Activated naive CD4-positive, alpha-beta T cell treated with anti-CD3 and anti-CD28 coated beads, Interleukin-2, amount 50 U/mL, for 72 hours (primary cell): ENCODE measurements at regions not wholly inside any gene's neighbourhood (a gene's known extent, or its start where the extent isn't known, plus 50 kb on each side); places are given as distances from the start of the nearest gene placed in this dataset.
"Not testable (repeated sequence)": the region's sequence is repeated elsewhere in the genome, so short reads cannot be mapped to it uniquely, and the experiment has no call there.

Experiments used
- ATAC-seq, 2 donors: fragments of 150-1000 bp; cut with Tn5 transposase; 2 replicates each; pipeline ENCODE4 v1.10.0; 2021; ENCODE audit warnings: mild to moderate bottlenecking in 2 of 2, moderate library complexity in 2 of 2
- DNase-seq, 2 donors: peaks; one replicate each; pipeline ENCODE4 v3.0.0; 2021 to 2022; ENCODE audit warnings: low spot score in 2 of 2
- H3K27ac Mint-ChIP-seq, 2 donors: one replicate each; pipeline ENCODE4 v1.8.0; 2022; ENCODE audit warnings: mild to moderate bottlenecking in 2 of 2, mixed read lengths in 2 of 2
- H3K36me3 Mint-ChIP-seq, 2 donors: one replicate each; pipeline ENCODE4 v1.8.0; 2022; ENCODE audit warnings: mixed read lengths in 2 of 2
- H3K9me3 Mint-ChIP-seq, 2 donors: one replicate each; pipeline ENCODE4 v1.8.0; 2022; ENCODE audit warnings: mixed read lengths in 2 of 2

- no peaks in the 10 kb centered on the region for H3K36me3 Mint-ChIP-seq
- no peak overlapping the region for H3K27ac Mint-ChIP-seq
- ATAC-seq (no peak), DNase-seq (no peak)
- H3K9me3 Mint-ChIP-seq, result peaks cover 0 to 6% of the 10 kb centered on the region in 2 donors
Observed at GRCh38 chr6:68575765-68576439, 59.2 kb upstream of the ADGRB3 start.

- DNase-seq, result no peak
- Mint-ChIP-seq H3K36me3 (peaks cover 0 to 4% of the 10 kb centered on the region in 2 donors), H3K27ac (no peak overlapping the region), H3K9me3 (peaks cover 10 to 11% of the 10 kb centered on the region in 2 donors)
- no peak for ATAC-seq
Observed at GRCh38 chr6:68572975-68573374, 62.1 kb upstream of the ADGRB3 start.

- Mint-ChIP-seq H3K36me3 (peaks cover 0 to 4% of the 10 kb centered on the region in 2 donors), H3K27ac (no peak overlapping the region), H3K9me3 (peaks cover 10 to 11% of the 10 kb centered on the region in 2 donors)
- DNase-seq (peak in 1 of 2 donors; percentile 3), ATAC-seq (peak in 1 of 2 donors; percentile 44)
Observed at GRCh38 chr6:68572525-68572924, 62.6 kb upstream of the ADGRB3 start.

- DNase-seq, result no peak
- Mint-ChIP-seq H3K36me3 (no peaks in the 10 kb centered on the region), H3K9me3 (peaks cover 0 to 9% of the 10 kb centered on the region in 2 donors), H3K27ac (no peak overlapping the region)
- no peak for ATAC-seq
Observed at GRCh38 chr6:68559716-68560115, 75.4 kb upstream of the ADGRB3 start.

- ATAC-seq (no peak), DNase-seq (no peak)
- Mint-ChIP-seq H3K9me3 (peaks cover 0 to 9% of the 10 kb centered on the region in 2 donors), H3K36me3 (no peaks in the 10 kb centered on the region), H3K27ac (no peak overlapping the region)
Observed at GRCh38 chr6:68559070-68559469, 76.0 kb upstream of the ADGRB3 start.

- peaks cover 5 to 7% of the 10 kb centered on the region in 2 donors for H3K9me3 Mint-ChIP-seq
- no peak for DNase-seq
- H3K27ac Mint-ChIP-seq, result no peak overlapping the region
- ATAC-seq, result no peak
- H3K36me3 Mint-ChIP-seq, result no peaks in the 10 kb centered on the region
Observed at GRCh38 chr6:68546620-68547019, 88.5 kb upstream of the ADGRB3 start.

GRCh38 chr6:68544450-68544849 is 90.6 kb upstream of the ADGRB3 start:
- Mint-ChIP-seq H3K27ac (no peak overlapping the region), H3K9me3 (peaks cover 3 to 5% of the 10 kb centered on the region in 2 donors), H3K36me3 (no peaks in the 10 kb centered on the region)
- no peak for DNase-seq
- ATAC-seq, result no peak

GRCh38 chr6:68533339-68533795 is 101.7 kb upstream of the ADGRB3 start:
- Mint-ChIP-seq H3K9me3 (peaks cover 0 to 6% of the 10 kb centered on the region in 2 donors), H3K36me3 (no peaks in the 10 kb centered on the region), H3K27ac (no peak overlapping the region)
- no peak for DNase-seq
- ATAC-seq, result no peak

GRCh38 chr6:68527691-68528090 is 107.4 kb upstream of the ADGRB3 start:
- no peak for DNase-seq
- Mint-ChIP-seq H3K36me3 (no peaks in the 10 kb centered on the region), H3K9me3 (peaks cover 10 to 11% of the 10 kb centered on the region in 2 donors), H3K27ac (no peak overlapping the region)
- no peak for ATAC-seq

GRCh38 chr6:68506911-68507310 is 128.2 kb upstream of the ADGRB3 start:
- DNase-seq, result no peak
- no peak overlapping the region for H3K27ac Mint-ChIP-seq
- H3K36me3 Mint-ChIP-seq, result no peaks in the 10 kb centered on the region
- peaks cover 3 to 18% of the 10 kb centered on the region in 2 donors for H3K9me3 Mint-ChIP-seq
- no peak for ATAC-seq

- DNase-seq (no peak), ATAC-seq (no peak)
- H3K9me3 Mint-ChIP-seq, result peaks cover 3 to 18% of the 10 kb centered on the region in 2 donors
- H3K27ac Mint-ChIP-seq, result no peak overlapping the region
- H3K36me3 Mint-ChIP-seq, result no peaks in the 10 kb centered on the region
Observed at GRCh38 chr6:68502946-68503345, 132.1 kb upstream of the ADGRB3 start.

- H3K36me3 Mint-ChIP-seq, result no peaks in the 10 kb centered on the region
- ATAC-seq, result no peak
- DNase-seq, result no peak
Observed at GRCh38 chr6:68497927-68498326, 137.2 kb upstream of the ADGRB3 start.

GRCh38 chr6:68494880-68495279 is 140.2 kb upstream of the ADGRB3 start:
- H3K9me3 Mint-ChIP-seq, result peaks cover 4 to 11% of the 10 kb centered on the region in 2 donors
- H3K27ac Mint-ChIP-seq, result not testable (repeated sequence)

More at GRCh38 chr6:68497927-68498326, 137.2 kb upstream of the ADGRB3 start:
- H3K27ac Mint-ChIP-seq, result no peak overlapping the region
- peaks cover 4 to 7% of the 10 kb centered on the region in 2 donors for H3K9me3 Mint-ChIP-seq

GRCh38 chr6:68476611-68477010 is 158.5 kb upstream of the ADGRB3 start:
- peaks cover 10% of the 10 kb centered on the region in 2 donors for H3K9me3 Mint-ChIP-seq
- H3K27ac Mint-ChIP-seq, result no peak overlapping the region
- DNase-seq (no peak), ATAC-seq (no peak)
- H3K36me3 Mint-ChIP-seq, result no peaks in the 10 kb centered on the region

More at GRCh38 chr6:68494880-68495279, 140.2 kb upstream of the ADGRB3 start:
- not testable (repeated sequence) for ATAC-seq, DNase-seq, H3K36me3 Mint-ChIP-seq

- peaks cover 6 to 10% of the 10 kb centered on the region in 2 donors for H3K9me3 Mint-ChIP-seq
- no peaks in the 10 kb centered on the region for H3K36me3 Mint-ChIP-seq
- ATAC-seq, result no peak
- H3K27ac Mint-ChIP-seq, result no peak overlapping the region
- no peak for DNase-seq
Observed at GRCh38 chr6:68473433-68474210, 161.5 kb upstream of the ADGRB3 start.

GRCh38 chr6:68468244-68468884 is 166.7 kb upstream of the ADGRB3 start:
- peaks cover 0 to 6% of the 10 kb centered on the region in 2 donors for H3K9me3 Mint-ChIP-seq
- DNase-seq, result no peak
- no peak overlapping the region for H3K27ac Mint-ChIP-seq
- no peak for ATAC-seq
- peaks cover 0 to 6% of the 10 kb centered on the region in 2 donors for H3K36me3 Mint-ChIP-seq

GRCh38 chr6:68458447-68458846 is 176.6 kb upstream of the ADGRB3 start:
- ATAC-seq (no peak), DNase-seq (no peak)
- H3K9me3 Mint-ChIP-seq, result peaks cover 11 to 23% of the 10 kb centered on the region in 2 donors
- peaks cover under 1 to 11% of the 10 kb centered on the region in 2 donors for H3K36me3 Mint-ChIP-seq
- H3K27ac Mint-ChIP-seq, result no peak overlapping the region
